ENCODE measurements at regions not wholly inside any gene's neighbourhood (a gene's known extent, or its start where the extent isn't known, plus 50 kb on each side); places are given as distances from the start of the nearest gene placed in this dataset.

GRCh38 chr13:44321961-44322360 is 51.7 kb upstream of the SERP2 start:
- TF ChIP-seq POLR2A (IDR thresholded peaks at IDR 0.05) (no peak), CTCF (IDR thresholded peaks at IDR 0.05) (no peak)

Data from uterus (tissue), 2 donors.